ENCODE measurements at regions not wholly inside any gene's neighbourhood (a gene's known extent, or its start where the extent isn't known, plus 50 kb on each side); places are given as distances from the start of the nearest gene placed in this dataset.

- no peaks in the 10 kb centered on the region for H3K9me3 ChIP-seq
- TF ChIP-seq CTCF (IDR thresholded peaks at IDR 0.05) = no peak
- DNase-seq = no peak
- H3K36me3 ChIP-seq = no peaks in the 10 kb centered on the region
- intact Hi-C loops (cut with DNase I; ENCODE audit: low total_unique reads) = no loop called here
- H3K27ac ChIP-seq = no peak overlapping the region
- no peaks in the 10 kb centered on the region for H3K27me3 ChIP-seq
- no peaks in the 10 kb centered on the region for H3K4me1 ChIP-seq
- H3K4me3 ChIP-seq = no peak overlapping the region
These were observed 122.9 kb upstream of the FMR1 start for GRCh38 chrX:147788641-147789350.

GRCh38 chrX:147800663-147801062 is 111.1 kb upstream of the FMR1 start:
- intact Hi-C loops (cut with DNase I; ENCODE audit: low total_unique reads) = no loop called here
- Histone ChIP-seq H3K27me3 (no peaks in the 10 kb centered on the region), H3K4me3 (no peak overlapping the region), H3K9me3 (no peaks in the 10 kb centered on the region), H3K27ac (no peak overlapping the region), H3K4me1 (no peaks in the 10 kb centered on the region), H3K36me3 (no peaks in the 10 kb centered on the region)
- DNase-seq = no peak
- no peak for TF ChIP-seq CTCF (IDR thresholded peaks at IDR 0.05)

- Histone ChIP-seq H3K27ac (no peak overlapping the region), H3K9me3 (no peaks in the 10 kb centered on the region), H3K36me3 (no peaks in the 10 kb centered on the region), H3K27me3 (no peaks in the 10 kb centered on the region), H3K4me3 (no peak overlapping the region), H3K4me1 (no peaks in the 10 kb centered on the region)
- DNase-seq = no peak
- intact Hi-C loops (cut with DNase I; ENCODE audit: low total_unique reads) = no loop called here
- TF ChIP-seq CTCF (IDR thresholded peaks at IDR 0.05) = peak in 1 of 2 experiments; percentile 7
These were observed 107.8 kb upstream of the FMR1 start for GRCh38 chrX:147803948-147804347.

GRCh38 chrX:147811803-147812202 is 99.9 kb upstream of the FMR1 start:
- Histone ChIP-seq H3K9me3 (no peaks in the 10 kb centered on the region), H3K27ac (no peak overlapping the region), H3K36me3 (no peaks in the 10 kb centered on the region), H3K4me3 (no peak overlapping the region), H3K4me1 (no peaks in the 10 kb centered on the region), H3K27me3 (no peaks in the 10 kb centered on the region)
- no peak for TF ChIP-seq CTCF (IDR thresholded peaks at IDR 0.05)
- no peak for DNase-seq
- intact Hi-C loops (cut with DNase I; ENCODE audit: low total_unique reads) = no loop called here

- no peaks in the 10 kb centered on the region for H3K27me3 ChIP-seq
- H3K4me1 ChIP-seq = no peaks in the 10 kb centered on the region
- H3K9me3 ChIP-seq = peaks cover 0 to 14% (median 10%) of the 10 kb centered on the region in 3 donors
- DNase-seq = no peak
- intact Hi-C loops (cut with DNase I; ENCODE audit: low total_unique reads) = no loop called here
- no peaks in the 10 kb centered on the region for H3K36me3 ChIP-seq
- H3K27ac ChIP-seq = no peak overlapping the region
- H3K4me3 ChIP-seq = no peak overlapping the region
- no peak for TF ChIP-seq CTCF (IDR thresholded peaks at IDR 0.05)
These were observed 84.6 kb upstream of the FMR1 start for GRCh38 chrX:147827070-147827469.

GRCh38 chrX:147828719-147829118 is 83.0 kb upstream of the FMR1 start:
- Histone ChIP-seq H3K27me3 (no peaks in the 10 kb centered on the region), H3K4me1 (no peaks in the 10 kb centered on the region), H3K4me3 (no peak overlapping the region), H3K27ac (no peak overlapping the region), H3K9me3 (peaks cover 0 to 14% (median 10%) of the 10 kb centered on the region in 3 donors), H3K36me3 (no peaks in the 10 kb centered on the region)
- DNase-seq = no peak
- intact Hi-C loops (cut with DNase I; ENCODE audit: low total_unique reads) = no loop called here
- TF ChIP-seq CTCF (IDR thresholded peaks at IDR 0.05) = no peak
